ENCODE measurements at regions not wholly inside any gene's neighbourhood (a gene's known extent, or its start where the extent isn't known, plus 50 kb on each side); places are given as distances from the start of the nearest gene placed in this dataset.

DNA sequence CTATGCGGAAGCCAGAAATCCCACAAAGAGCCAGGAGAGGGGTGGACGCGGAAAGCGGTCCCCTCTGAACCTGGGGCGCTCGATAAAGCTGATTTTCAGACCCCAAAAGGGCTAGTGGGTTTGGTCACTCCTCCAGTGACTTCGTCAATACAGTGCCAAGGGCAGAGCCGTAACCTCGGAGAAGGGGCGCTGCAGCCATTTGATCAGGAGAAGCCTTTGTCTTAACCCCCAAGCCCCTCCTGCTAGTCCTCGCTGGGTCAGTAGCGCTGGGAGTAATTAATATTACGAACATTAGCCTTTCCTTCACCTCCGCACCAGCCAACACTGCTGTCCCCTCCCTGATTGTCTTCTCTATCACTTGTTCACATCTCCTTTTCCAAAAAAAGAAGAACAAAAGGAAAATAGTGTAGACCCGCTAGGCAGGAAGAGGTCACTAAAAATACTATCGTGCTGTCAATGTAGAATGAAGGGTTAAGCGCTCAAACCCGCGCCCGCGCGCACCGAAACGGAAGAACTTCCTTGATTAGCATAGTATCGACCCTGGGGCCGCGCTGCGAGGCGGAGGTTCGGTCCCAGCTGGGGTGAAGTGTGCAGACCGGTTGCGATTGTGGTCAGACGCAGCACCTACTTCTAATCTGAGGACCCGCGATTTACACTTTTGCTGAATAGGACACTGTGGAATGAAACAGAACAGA lies 63.2 kb upstream of the MAPRE2 start:
- DNase-seq: peak in 36 of 51 donors; percentile 15 to 83 (median 40)

DNA sequence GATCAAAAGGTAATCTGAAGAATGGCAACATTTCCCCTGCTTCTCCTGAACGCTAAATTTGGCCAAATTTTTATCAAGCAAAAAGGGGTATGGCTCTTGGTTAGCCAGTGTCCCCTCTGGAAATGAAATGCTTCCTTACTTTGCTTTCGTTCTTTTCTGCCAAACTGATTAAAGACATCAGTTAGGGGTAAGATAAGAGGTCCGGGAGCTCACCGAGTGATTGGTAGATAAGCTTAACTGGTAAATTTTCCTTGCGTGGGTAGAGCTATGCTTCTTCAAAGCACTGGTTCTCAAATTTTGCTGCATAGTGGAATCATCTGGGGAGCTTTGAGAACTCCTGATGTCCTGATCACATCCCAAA lies 62.7 kb upstream of the MAPRE2 start:
- peak in 1 of 51 donors; percentile 86 for DNase-seq

GRCh38 chr18:34978953-34979608 lies 62.1 kb upstream of the MAPRE2 start:
- DNase-seq: peak in 45 of 51 donors; percentile 8 to 93 (median 61)

DNA sequence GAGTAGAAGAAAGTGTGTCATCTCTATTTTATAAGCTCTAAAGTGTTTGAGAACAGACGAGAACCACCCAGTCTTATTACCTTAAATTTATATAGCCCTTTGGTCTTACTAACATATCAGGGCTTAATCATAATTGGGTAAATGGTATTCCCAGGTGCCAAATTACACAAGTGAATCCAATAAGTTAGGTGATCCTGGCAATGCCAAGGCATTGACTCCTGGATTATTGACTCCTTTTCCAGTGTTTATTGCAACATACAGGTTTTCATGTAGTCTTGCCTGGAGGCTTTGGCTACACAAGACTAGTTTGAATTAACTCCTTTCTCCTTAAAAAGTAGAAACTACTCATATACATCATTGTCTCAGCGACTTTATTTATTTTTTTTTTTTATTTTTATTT lies 59.7 kb upstream of the MAPRE2 start:
- DNase-seq: no peak

- no peak for DNase-seq
Observed at GRCh38 chr18:34985963-34986362, 55.2 kb upstream of the MAPRE2 start.

DNA sequence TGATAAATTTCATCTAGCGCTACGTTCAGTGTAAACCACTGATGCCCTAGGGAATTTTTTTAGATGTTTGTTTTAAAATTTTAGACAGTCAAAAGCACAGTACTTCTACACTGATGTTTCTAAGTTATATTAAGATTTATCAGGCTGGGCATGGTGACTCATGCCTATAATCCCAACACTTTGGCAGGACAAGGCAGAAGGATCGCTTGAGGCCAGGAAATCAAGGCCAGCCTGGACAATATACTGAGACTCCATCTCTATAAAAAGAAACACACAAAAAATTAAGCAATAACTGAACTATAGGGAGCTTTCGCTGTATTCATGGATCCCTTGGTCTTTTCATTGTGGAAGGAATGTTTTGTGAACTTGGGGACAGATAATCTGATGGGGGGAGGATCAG lies 50.6 kb upstream of the MAPRE2 start:
- DNase-seq: no peak

- peak in 3 of 51 donors; percentile 23 to 73 (median 44) for DNase-seq
Observed at GRCh38 chr18:34991152-34991551, 50.1 kb upstream of the MAPRE2 start.

All from hypothalamus (tissue), 51 donors.